ENCODE measurements at regions not wholly inside any gene's neighbourhood (a gene's known extent, or its start where the extent isn't known, plus 50 kb on each side); places are given as distances from the start of the nearest gene placed in this dataset.

- intact Hi-C loops (cut with DNase I), result no loop called here
- Histone ChIP-seq H3K36me3 (no peaks in the 10 kb centered on the region), H3K9me3 (no peaks in the 10 kb centered on the region), H3K27me3 (no peaks in the 10 kb centered on the region), H3K4me1 (peaks cover 0 to 4% of the 10 kb centered on the region in 2 donors), H3K4me3 (no peak overlapping the region), H3K27ac (no peak overlapping the region)
- DNase-seq (no peak), ATAC-seq (no peak)
- no peak for TF ChIP-seq CTCF (IDR thresholded peaks at IDR 0.05)
These were observed 398.2 kb upstream of the NFE2L3 start for GRCh38 chr7:25753837-25754236.

- intact Hi-C loops (cut with DNase I), result no loop called here
These were observed 397.7 kb upstream of the NFE2L3 start for GRCh38 chr7:25754333-25754732.

GRCh38 chr7:25754751-25755150 is 397.2 kb upstream of the NFE2L3 start:
- no peak overlapping the region for H3K27ac ChIP-seq
- no peaks in the 10 kb centered on the region for H3K36me3 ChIP-seq
- ATAC-seq, result no peak

More at GRCh38 chr7:25754333-25754732, 397.7 kb upstream of the NFE2L3 start:
- Histone ChIP-seq H3K9me3 (no peaks in the 10 kb centered on the region), H3K4me1 (peaks cover 0 to 4% of the 10 kb centered on the region in 2 donors), H3K36me3 (no peaks in the 10 kb centered on the region), H3K4me3 (no peak overlapping the region), H3K27ac (no peak overlapping the region), H3K27me3 (no peaks in the 10 kb centered on the region)
- no peak for ATAC-seq
- DNase-seq, result no peak
- TF ChIP-seq CTCF (IDR thresholded peaks at IDR 0.05), result no peak

GRCh38 chr7:25756601-25757000 is 395.4 kb upstream of the NFE2L3 start:
- no peak for DNase-seq
- Histone ChIP-seq H3K4me3 (no peak overlapping the region), H3K36me3 (no peaks in the 10 kb centered on the region), H3K27me3 (no peaks in the 10 kb centered on the region), H3K9me3 (no peaks in the 10 kb centered on the region), H3K27ac (no peak overlapping the region), H3K4me1 (peaks cover 0 to 4% of the 10 kb centered on the region in 2 donors)
- intact Hi-C loops (cut with DNase I), result no loop called here
- ATAC-seq, result no peak
- TF ChIP-seq CTCF (IDR thresholded peaks at IDR 0.05), result no peak

More at GRCh38 chr7:25754751-25755150, 397.2 kb upstream of the NFE2L3 start:
- H3K4me1 ChIP-seq, result peaks cover 0 to 4% of the 10 kb centered on the region in 2 donors
- DNase-seq, result no peak
- intact Hi-C loops (cut with DNase I), result no loop called here
- no peak overlapping the region for H3K4me3 ChIP-seq
- H3K9me3 ChIP-seq, result no peaks in the 10 kb centered on the region
- no peaks in the 10 kb centered on the region for H3K27me3 ChIP-seq
- no peak for TF ChIP-seq CTCF (IDR thresholded peaks at IDR 0.05)

- DNase-seq (no peak), ATAC-seq (no peak)
- Histone ChIP-seq H3K27me3 (no peaks in the 10 kb centered on the region), H3K27ac (no peak overlapping the region), H3K36me3 (no peaks in the 10 kb centered on the region), H3K4me1 (peaks cover 0 to 4% of the 10 kb centered on the region in 2 donors), H3K4me3 (no peak overlapping the region), H3K9me3 (no peaks in the 10 kb centered on the region)
- no peak for TF ChIP-seq CTCF (IDR thresholded peaks at IDR 0.05)
- intact Hi-C loops (cut with DNase I), result no loop called here
These were observed 393.4 kb upstream of the NFE2L3 start for GRCh38 chr7:25758559-25758958.

Measured in left lung (tissue), 4 donors.